ENCODE measurements at regions not wholly inside any gene's neighbourhood (a gene's known extent, or its start where the extent isn't known, plus 50 kb on each side); places are given as distances from the start of the nearest gene placed in this dataset.

DNA sequence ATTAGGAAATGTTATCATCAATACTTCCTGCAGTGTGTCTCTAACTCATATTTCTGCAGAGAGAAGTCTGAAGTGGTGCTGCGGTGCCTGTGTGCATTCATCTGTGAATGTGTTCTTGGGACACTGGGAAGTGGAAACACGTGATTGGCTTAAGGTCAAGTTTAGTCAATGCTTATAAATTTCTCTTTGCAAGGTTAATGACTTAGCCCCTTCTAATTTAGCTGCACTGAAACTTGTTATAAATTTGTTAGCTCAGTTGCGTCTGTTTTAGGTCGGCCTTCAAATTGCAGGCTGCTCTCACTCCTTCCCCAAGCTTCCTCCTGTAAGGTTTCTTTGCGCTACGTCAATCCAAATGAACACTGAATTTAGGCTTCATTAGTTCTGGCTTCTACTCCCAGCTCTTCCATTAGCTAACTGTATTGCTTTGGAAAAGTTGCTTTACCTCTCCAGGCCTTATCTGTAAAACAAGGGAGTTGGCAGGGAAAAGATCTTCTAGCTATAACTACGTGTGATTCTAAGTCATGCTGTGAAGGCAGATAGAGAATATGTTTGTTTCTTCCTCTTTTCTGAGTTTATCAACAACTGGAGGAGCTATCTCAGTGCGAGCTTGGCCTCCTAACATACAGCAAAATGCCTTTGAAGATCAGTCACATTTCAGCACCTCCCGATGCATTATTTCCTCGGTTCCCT, 341.8 kb downstream of the NFIB start:
- no peaks in the 10 kb centered on the region for H3K9me3 ChIP-seq (ENCODE audit: severe bottlenecking)
- DNase-seq = no peak
- H3K27me3 ChIP-seq (ENCODE audit: insufficient read depth, low read depth, severe bottlenecking) = no peaks in the 10 kb centered on the region
- H3K36me3 ChIP-seq = no peaks in the 10 kb centered on the region
- TF ChIP-seq, protein P1, sequence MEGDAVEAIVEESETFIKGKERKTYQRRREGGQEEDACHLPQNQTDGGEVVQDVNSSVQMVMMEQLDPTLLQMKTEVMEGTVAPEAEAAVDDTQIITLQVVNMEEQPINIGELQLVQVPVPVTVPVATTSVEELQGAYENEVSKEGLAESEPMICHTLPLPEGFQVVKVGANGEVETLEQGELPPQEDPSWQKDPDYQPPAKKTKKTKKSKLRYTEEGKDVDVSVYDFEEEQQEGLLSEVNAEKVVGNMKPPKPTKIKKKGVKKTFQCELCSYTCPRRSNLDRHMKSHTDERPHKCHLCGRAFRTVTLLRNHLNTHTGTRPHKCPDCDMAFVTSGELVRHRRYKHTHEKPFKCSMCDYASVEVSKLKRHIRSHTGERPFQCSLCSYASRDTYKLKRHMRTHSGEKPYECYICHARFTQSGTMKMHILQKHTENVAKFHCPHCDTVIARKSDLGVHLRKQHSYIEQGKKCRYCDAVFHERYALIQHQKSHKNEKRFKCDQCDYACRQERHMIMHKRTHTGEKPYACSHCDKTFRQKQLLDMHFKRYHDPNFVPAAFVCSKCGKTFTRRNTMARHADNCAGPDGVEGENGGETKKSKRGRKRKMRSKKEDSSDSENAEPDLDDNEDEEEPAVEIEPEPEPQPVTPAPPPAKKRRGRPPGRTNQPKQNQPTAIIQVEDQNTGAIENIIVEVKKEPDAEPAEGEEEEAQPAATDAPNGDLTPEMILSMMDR (IDR thresholded peaks at IDR 0.05; ENCODE audit: low read depth, low read length) = no peak
- no peak overlapping the region for H3K27ac ChIP-seq
- no peak overlapping the region for H3K4me3 ChIP-seq (ENCODE audit: low read depth, low read length)

DNA sequence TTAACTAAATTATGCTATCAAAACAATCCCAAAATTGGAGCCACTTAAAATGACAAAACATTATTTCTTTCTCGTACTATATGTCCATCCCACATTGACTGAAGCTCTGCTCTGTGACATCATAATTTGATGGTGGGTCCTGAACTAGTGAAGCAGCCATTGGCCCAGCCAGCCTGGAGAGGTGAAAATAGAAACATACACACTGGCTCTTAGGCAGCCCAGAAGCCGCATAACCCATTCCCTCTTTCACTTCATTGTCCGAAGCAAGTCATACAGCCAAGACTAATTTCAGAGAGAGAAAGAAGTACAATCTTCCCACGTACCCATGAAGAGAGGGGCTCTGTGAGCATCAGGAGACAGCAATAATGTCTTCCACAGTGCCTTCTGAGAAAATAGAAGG, 342.5 kb downstream of the NFIB start:
- no peak overlapping the region for H3K27ac ChIP-seq
- no peaks in the 10 kb centered on the region for H3K9me3 ChIP-seq (ENCODE audit: severe bottlenecking)
- H3K4me3 ChIP-seq (ENCODE audit: low read depth, low read length) = no peak overlapping the region
- no peaks in the 10 kb centered on the region for H3K36me3 ChIP-seq
- TF ChIP-seq, protein P1 (IDR thresholded peaks at IDR 0.05; ENCODE audit: low read depth, low read length) = no peak
- no peaks in the 10 kb centered on the region for H3K27me3 ChIP-seq (ENCODE audit: insufficient read depth, low read depth, severe bottlenecking)
- no peak for DNase-seq

DNA sequence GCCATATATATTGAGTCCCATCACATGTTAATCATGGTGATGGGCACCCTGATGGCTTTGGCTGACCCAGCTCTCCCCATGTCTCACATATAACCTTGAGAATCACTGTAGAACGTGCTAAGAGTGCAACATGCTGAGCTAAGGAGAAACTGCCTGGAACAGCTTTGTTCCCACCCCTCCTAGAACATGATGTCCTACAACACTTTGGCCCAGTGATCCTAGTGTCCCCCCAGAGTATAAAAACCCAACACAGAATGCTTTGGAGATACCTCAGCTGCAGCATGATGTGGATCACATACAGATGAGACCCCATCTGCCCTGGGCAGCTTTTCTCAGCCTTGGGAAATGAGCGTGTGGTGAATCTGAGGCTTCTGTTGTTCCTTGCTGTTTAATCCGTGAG, 343.5 kb downstream of the NFIB start:
- TF ChIP-seq, protein P1 (IDR thresholded peaks at IDR 0.05; ENCODE audit: low read depth, low read length) = no peak
- no peak for DNase-seq
- no peaks in the 10 kb centered on the region for H3K27me3 ChIP-seq (ENCODE audit: insufficient read depth, low read depth, severe bottlenecking)
- no peak overlapping the region for H3K27ac ChIP-seq
- H3K4me3 ChIP-seq (ENCODE audit: low read depth, low read length) = no peak overlapping the region
- H3K36me3 ChIP-seq = no peaks in the 10 kb centered on the region
- no peaks in the 10 kb centered on the region for H3K9me3 ChIP-seq (ENCODE audit: severe bottlenecking)

DNA sequence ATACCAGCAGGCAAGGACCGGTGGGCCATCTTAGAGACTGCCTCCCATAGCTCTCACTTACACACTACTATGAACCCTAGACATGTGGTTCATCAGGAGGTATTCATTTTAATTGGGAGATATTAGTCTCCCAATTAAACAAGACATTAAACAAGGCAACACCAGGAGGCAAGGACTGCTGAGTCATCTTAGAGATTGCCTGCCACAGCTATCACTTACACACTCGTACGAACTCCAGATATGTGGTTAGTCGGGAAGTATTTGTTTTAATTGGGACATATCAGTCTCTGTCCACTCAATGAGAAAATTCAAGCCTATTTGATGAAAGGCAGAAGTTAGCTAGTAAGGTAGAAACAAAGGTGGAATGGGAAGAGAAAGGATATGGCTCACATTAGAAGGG, 343.9 kb downstream of the NFIB start:
- Histone ChIP-seq H3K27me3 (ENCODE audit: insufficient read depth, low read depth, severe bottlenecking) (no peaks in the 10 kb centered on the region), H3K4me3 (ENCODE audit: low read depth, low read length) (no peak overlapping the region), H3K9me3 (ENCODE audit: severe bottlenecking) (no peaks in the 10 kb centered on the region), H3K36me3 (no peaks in the 10 kb centered on the region), H3K27ac (no peak overlapping the region)
- TF ChIP-seq, protein P1 (IDR thresholded peaks at IDR 0.05; ENCODE audit: low read depth, low read length) = no peak
- DNase-seq = no peak

DNA sequence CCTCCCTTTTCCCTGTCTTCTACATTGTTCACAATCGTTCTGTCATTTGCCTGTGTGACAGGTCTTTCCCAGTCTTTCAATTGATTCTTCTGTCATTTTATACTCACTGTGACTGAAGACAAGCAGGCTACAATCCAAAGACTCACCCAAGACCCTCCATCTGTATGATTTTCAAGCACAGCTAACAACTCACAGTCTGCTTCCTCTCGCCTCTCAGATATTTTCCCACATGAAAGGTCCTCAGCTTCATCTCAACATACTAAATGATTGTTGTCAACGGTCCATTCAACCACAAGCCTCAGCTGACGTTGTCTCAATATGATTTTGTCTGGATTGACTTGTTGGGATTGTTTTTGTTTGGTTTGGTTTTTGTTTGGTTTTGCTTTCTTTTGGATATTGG, 346.5 kb downstream of the NFIB start:
- Histone ChIP-seq H3K27me3 (ENCODE audit: insufficient read depth, low read depth, severe bottlenecking) (no peaks in the 10 kb centered on the region), H3K27ac (no peak overlapping the region), H3K4me3 (ENCODE audit: low read depth, low read length) (no peak overlapping the region), H3K36me3 (no peaks in the 10 kb centered on the region), H3K9me3 (ENCODE audit: severe bottlenecking) (no peaks in the 10 kb centered on the region)
- no peak for DNase-seq
- TF ChIP-seq, protein P1 (IDR thresholded peaks at IDR 0.05; ENCODE audit: low read depth, low read length) = no peak

DNA sequence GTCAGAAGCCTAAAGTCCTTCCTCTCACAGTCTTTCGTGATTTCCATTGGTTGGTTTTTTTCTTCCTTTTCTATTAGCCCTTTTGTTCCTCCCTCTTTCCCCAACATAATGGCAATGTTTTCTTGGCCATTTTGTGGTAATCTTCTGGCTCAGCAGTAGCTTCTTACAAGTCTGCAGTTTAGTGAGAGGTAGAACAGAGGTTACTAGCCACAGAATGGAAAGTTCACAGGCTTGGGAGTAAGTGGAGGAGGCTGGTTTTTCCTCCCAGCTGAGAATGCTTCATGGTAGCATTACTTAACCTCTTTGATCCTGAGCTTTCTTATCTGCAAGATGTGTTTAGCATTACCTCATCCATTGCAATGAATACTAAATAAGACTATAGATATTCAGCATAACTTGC, 346.9 kb downstream of the NFIB start:
- Histone ChIP-seq H3K27me3 (ENCODE audit: insufficient read depth, low read depth, severe bottlenecking) (no peaks in the 10 kb centered on the region), H3K36me3 (no peaks in the 10 kb centered on the region), H3K9me3 (ENCODE audit: severe bottlenecking) (no peaks in the 10 kb centered on the region), H3K4me3 (ENCODE audit: low read depth, low read length) (no peak overlapping the region), H3K27ac (no peak overlapping the region)
- TF ChIP-seq, protein P1 (IDR thresholded peaks at IDR 0.05; ENCODE audit: low read depth, low read length) = no peak
- no peak for DNase-seq
